ENCODE measurements at regions not wholly inside any gene's neighbourhood (a gene's known extent, or its start where the extent isn't known, plus 50 kb on each side); places are given as distances from the start of the nearest gene placed in this dataset.
"Not testable (repeated sequence)": the region's sequence is repeated elsewhere in the genome, so short reads cannot be mapped to it uniquely, and the experiment has no call there.

DNA sequence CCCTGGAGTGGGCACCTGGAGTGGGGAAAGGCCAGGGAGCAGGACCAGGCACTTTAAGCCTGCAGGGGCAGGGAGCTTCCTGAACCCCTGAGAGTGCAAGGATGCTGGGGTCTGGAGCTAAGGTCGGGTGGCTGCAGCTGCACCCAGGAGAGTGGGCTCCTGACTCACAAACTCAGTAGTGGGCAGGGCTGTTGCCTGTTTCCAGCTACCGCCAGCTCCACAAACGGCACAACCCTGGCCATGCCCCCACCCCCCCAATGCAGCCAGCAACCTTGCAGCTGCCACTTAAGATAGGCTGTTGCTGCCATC, 688.8 kb downstream of the NYAP2 start:
- no peak for TF ChIP-seq POLR2A (IDR thresholded peaks at IDR 0.05)
- TF ChIP-seq, protein P1, sequence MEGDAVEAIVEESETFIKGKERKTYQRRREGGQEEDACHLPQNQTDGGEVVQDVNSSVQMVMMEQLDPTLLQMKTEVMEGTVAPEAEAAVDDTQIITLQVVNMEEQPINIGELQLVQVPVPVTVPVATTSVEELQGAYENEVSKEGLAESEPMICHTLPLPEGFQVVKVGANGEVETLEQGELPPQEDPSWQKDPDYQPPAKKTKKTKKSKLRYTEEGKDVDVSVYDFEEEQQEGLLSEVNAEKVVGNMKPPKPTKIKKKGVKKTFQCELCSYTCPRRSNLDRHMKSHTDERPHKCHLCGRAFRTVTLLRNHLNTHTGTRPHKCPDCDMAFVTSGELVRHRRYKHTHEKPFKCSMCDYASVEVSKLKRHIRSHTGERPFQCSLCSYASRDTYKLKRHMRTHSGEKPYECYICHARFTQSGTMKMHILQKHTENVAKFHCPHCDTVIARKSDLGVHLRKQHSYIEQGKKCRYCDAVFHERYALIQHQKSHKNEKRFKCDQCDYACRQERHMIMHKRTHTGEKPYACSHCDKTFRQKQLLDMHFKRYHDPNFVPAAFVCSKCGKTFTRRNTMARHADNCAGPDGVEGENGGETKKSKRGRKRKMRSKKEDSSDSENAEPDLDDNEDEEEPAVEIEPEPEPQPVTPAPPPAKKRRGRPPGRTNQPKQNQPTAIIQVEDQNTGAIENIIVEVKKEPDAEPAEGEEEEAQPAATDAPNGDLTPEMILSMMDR (IDR thresholded peaks at IDR 0.05) = no peak
- no peak for DNase-seq

DNA sequence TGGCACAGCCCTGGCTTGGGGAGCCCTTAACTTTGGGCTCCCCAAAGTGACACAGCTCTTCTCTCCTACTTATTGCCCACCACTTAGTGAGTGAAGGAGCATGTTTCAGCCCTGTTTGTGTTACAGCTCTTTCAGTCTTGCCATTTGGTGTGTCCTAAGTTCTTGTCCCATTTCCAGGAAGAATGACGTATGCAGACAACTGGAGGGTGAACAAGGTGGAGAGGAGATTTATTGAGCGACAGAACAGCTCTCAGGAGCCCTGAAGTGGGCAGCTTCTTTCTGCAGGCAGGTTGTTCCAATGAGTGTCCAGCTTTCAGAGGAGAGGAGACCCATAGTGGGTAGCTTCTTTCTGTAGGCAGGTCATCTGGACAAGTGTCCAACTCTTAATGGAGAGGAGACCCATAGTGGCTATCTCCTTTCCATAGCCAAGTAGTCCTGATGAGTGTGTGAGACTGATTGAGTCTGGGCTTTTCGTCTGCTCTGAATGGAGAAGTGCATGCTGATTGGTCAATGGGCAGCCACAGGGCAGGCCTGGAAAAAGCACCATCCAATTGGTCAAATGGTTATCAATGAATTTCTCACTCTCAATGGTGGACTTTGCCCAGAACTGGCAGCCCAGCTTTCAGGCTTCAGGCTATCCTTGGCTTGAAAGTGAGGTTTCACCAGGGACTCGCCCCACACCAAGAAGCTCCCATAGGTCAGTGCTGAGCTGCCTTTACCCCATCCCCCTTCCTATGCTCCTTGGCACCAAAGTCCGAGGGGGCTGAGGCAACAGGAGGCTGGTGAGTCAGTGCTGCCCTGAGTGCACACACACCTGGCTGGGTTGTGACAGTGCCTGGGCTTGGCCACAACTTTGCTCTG, 688.2 kb downstream of the NYAP2 start:
- intact Hi-C loops (cut with DNase I) = no loop called here
- H3K36me3 ChIP-seq = no peaks in the 10 kb centered on the region
- H3K27ac ChIP-seq = no peak overlapping the region
- TF ChIP-seq POLR2A (IDR thresholded peaks at IDR 0.05) = no peak
- TF ChIP-seq, protein P1 (IDR thresholded peaks at IDR 0.05) = no peak
- H3K9me3 ChIP-seq = no peaks in the 10 kb centered on the region
- no peak for DNase-seq
- 83 to 97% methylated on average over 2 to 5 of the region's 5 CpGs for WGBS, 2 donors
- no peaks in the 10 kb centered on the region for H3K27me3 ChIP-seq
- no peaks in the 10 kb centered on the region for H3K4me1 ChIP-seq
- H3K4me3 ChIP-seq (replicated peaks in 1 of 3) = no peak overlapping the region

More for the DNA sequence above, 688.8 kb downstream of the NYAP2 start:
- Histone ChIP-seq H3K27me3 (no peaks in the 10 kb centered on the region), H3K4me3 (replicated peaks in 1 of 3) (no peak overlapping the region), H3K27ac (no peak overlapping the region), H3K9me3 (no peaks in the 10 kb centered on the region), H3K4me1 (no peaks in the 10 kb centered on the region), H3K36me3 (no peaks in the 10 kb centered on the region)
- WGBS, 2 donors = 52 to 63% methylated on average over 2 to 3 of the region's 3 CpGs
- intact Hi-C loops (cut with DNase I) = no loop called here

DNA sequence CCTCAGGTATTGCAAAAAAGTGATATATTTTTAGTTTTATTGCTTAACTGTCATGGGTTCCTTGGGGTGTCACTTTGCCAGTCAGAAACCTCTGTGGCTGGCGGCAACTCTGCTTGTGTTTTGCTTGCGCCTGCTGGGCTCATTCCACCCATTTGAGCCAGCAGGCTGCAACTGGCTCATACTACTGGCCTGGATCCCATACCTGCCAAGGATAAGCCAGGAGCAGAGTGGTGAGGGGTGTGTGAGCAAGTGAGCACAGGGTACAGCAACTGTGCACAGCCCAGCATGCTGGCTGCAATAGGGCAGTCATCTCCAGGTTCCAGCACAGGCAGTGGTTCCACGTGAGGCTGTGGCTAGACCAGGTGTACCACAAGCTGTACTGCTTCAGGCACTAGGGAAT, 687.5 kb downstream of the NYAP2 start:
- Histone ChIP-seq H3K4me3 (replicated peaks in 1 of 3) (no peak overlapping the region), H3K36me3 (no peaks in the 10 kb centered on the region), H3K9me3 (no peaks in the 10 kb centered on the region), H3K27me3 (no peaks in the 10 kb centered on the region), H3K4me1 (no peaks in the 10 kb centered on the region), H3K27ac (no peak overlapping the region)
- WGBS, 2 donors = 95 to 98% methylated on average over 3 of the region's 3 CpGs
- no peak for TF ChIP-seq POLR2A (IDR thresholded peaks at IDR 0.05)
- DNase-seq = peak in 1 of 2 donors; percentile 13
- intact Hi-C loops (cut with DNase I) = no loop called here

DNA sequence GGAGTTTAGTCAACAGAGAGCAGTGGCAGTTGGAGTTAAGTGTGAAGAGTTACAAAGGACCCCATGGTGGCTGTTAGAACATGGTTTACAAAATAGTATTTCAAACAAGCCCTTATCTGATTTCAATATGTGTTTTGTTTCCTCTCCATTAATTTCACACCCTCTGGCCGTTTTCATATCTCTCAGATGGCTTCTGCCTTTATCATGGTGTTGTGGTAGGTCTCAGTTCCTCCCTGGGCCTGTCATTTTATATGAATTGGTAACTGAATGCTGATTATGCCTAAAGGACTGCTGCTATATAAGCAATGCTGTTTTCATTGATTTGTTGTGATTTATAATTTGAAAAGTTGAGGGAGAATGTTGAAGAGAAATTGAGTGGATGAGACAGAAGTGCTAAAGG, 686.7 kb downstream of the NYAP2 start:
- no peaks in the 10 kb centered on the region for H3K4me1 ChIP-seq
- intact Hi-C loops (cut with DNase I) = no loop called here
- no peak for TF ChIP-seq POLR2A (IDR thresholded peaks at IDR 0.05)
- TF ChIP-seq, protein P1 (IDR thresholded peaks at IDR 0.05) = no peak
- H3K27me3 ChIP-seq = no peaks in the 10 kb centered on the region
- no peak overlapping the region for H3K27ac ChIP-seq
- 54 to 60% methylated on average over 1 of the region's 1 CpG for WGBS, 2 donors
- DNase-seq = no peak
- no peak overlapping the region for H3K4me3 ChIP-seq (replicated peaks in 1 of 3)
- H3K9me3 ChIP-seq = no peaks in the 10 kb centered on the region
- no peaks in the 10 kb centered on the region for H3K36me3 ChIP-seq

DNA sequence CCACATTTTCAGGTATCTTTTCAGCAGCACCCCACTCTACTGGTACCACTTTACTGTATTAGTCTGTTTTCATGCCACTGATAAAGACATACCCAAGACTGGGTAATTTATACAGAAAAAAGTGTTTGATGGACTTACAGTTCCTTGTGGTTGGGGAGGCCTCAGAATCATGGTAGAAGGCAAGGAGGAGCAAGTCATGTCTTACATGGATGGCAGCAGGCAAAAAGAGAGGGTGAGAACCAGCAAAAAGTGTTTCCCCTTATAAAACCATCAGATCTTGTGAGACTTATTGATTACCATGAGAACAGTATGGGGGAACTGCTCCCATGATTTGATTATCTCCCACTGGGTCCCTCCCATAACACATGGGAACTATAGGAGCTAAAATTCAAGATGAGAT, 685.9 kb downstream of the NYAP2 start:
- H3K4me3 ChIP-seq (replicated peaks in 1 of 3); H3K27ac ChIP-seq; H3K9me3 ChIP-seq; H3K36me3 ChIP-seq; intact Hi-C loops (cut with DNase I); H3K4me1 ChIP-seq; H3K27me3 ChIP-seq; DNase-seq: not testable (repeated sequence)

DNA sequence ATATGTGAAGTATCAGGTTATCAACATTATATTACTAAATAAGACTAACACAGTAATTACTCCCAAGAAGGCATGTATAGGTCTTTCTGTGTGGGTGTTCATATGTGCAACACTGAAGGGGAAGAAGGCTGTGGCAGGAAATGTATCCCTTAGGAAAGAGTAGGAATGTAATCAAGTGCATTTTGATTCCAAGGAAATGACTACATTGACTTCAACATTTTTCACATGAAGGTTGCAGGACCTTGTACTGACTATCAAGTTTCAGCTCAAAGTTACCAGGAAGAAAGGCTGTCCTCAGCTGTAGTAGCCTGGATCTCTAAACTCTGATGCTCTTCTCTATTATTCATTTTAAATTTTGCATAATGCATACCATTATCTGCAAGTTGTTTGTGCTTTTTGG, 680.8 kb downstream of the NYAP2 start:
- intact Hi-C loops (cut with DNase I) = no loop called here
- Histone ChIP-seq H3K36me3 (no peaks in the 10 kb centered on the region), H3K27me3 (no peaks in the 10 kb centered on the region), H3K4me1 (no peaks in the 10 kb centered on the region), H3K4me3 (replicated peaks in 1 of 3) (no peak overlapping the region), H3K27ac (no peak overlapping the region), H3K9me3 (no peaks in the 10 kb centered on the region)
- TF ChIP-seq, protein P1 (IDR thresholded peaks at IDR 0.05) = no peak
- TF ChIP-seq POLR2A (IDR thresholded peaks at IDR 0.05) = no peak
- no peak for DNase-seq
